ENCODE measurements at regions not wholly inside any gene's neighbourhood (a gene's known extent, or its start where the extent isn't known, plus 50 kb on each side); places are given as distances from the start of the nearest gene placed in this dataset.
A peak's percentile ranks its signal among the peaks of the same experiment; 100 is the strongest.

GRCh38 chr4:128524311-128524710 is 236.7 kb upstream of the PGRMC2 start:
- no peak for DNase-seq

GRCh38 chr4:128521648-128522111 is 234.1 kb upstream of the PGRMC2 start:
- no peak for DNase-seq

GRCh38 chr4:128521156-128521555 is 233.5 kb upstream of the PGRMC2 start:
- no peak for DNase-seq

GRCh38 chr4:128519163-128519830 is 231.7 kb upstream of the PGRMC2 start:
- no peak for DNase-seq

GRCh38 chr4:128517739-128518510 is 230.3 kb upstream of the PGRMC2 start:
- peak; percentile 9 for DNase-seq

GRCh38 chr4:128517096-128517738 is 229.6 kb upstream of the PGRMC2 start:
- no peak for DNase-seq

GRCh38 chr4:128516301-128516969 is 228.8 kb upstream of the PGRMC2 start:
- DNase-seq = no peak

GRCh38 chr4:128513664-128514484 is 226.3 kb upstream of the PGRMC2 start:
- no peak for DNase-seq

- no peak for DNase-seq
Observed at GRCh38 chr4:128512767-128513322, 225.2 kb upstream of the PGRMC2 start.

GRCh38 chr4:128512161-128512560 is 224.5 kb upstream of the PGRMC2 start:
- no peak for DNase-seq

GRCh38 chr4:128510850-128511249 is 223.2 kb upstream of the PGRMC2 start:
- DNase-seq = no peak

GRCh38 chr4:128502818-128503527 is 215.4 kb upstream of the PGRMC2 start:
- DNase-seq = no peak

GRCh38 chr4:128501239-128501638 is 213.6 kb upstream of the PGRMC2 start:
- no peak for DNase-seq

GRCh38 chr4:128488055-128488705 is 200.6 kb upstream of the PGRMC2 start:
- no peak for DNase-seq

GRCh38 chr4:128484896-128485295 is 197.3 kb upstream of the PGRMC2 start:
- no peak for DNase-seq

- DNase-seq = no peak
Observed at GRCh38 chr4:128483816-128484215, 196.2 kb upstream of the PGRMC2 start.

- DNase-seq = no peak
Observed at GRCh38 chr4:128483041-128483440, 195.4 kb upstream of the PGRMC2 start.

GRCh38 chr4:128481752-128482480 is 194.3 kb upstream of the PGRMC2 start:
- DNase-seq = no peak

- DNase-seq = no peak
Observed at GRCh38 chr4:128480945-128481344, 193.3 kb upstream of the PGRMC2 start.

GRCh38 chr4:128477540-128477939 is 189.9 kb upstream of the PGRMC2 start:
- DNase-seq = no peak
